ENCODE measurements at regions not wholly inside any gene's neighbourhood (a gene's known extent, or its start where the extent isn't known, plus 50 kb on each side); places are given as distances from the start of the nearest gene placed in this dataset.
"Not testable (repeated sequence)": the region's sequence is repeated elsewhere in the genome, so short reads cannot be mapped to it uniquely, and the experiment has no call there.

DNA sequence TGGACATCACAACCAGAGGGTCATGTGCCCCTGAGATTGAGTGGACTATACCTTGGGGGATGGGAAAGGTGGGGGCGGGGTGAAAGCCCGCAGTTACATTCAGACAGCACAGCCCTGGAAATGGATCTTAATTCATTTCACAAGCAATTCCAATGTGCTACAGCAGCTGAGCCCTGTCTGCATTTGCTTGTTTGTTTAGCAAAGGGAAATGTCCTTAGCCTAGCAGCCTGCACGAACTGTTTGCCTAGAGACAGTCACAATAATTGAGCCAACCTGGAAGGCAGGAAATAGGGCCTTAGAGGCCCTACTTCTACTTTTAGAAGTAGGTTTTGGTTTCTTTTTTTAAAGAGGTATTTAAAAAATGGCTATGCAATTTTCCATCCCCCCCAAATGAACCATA, 177.3 kb upstream of the KL start:
- H3K4me3 ChIP-seq (ENCODE audit: control insufficient read depth, low read depth, low read length), result no peak overlapping the region
- TF ChIP-seq, protein P1, sequence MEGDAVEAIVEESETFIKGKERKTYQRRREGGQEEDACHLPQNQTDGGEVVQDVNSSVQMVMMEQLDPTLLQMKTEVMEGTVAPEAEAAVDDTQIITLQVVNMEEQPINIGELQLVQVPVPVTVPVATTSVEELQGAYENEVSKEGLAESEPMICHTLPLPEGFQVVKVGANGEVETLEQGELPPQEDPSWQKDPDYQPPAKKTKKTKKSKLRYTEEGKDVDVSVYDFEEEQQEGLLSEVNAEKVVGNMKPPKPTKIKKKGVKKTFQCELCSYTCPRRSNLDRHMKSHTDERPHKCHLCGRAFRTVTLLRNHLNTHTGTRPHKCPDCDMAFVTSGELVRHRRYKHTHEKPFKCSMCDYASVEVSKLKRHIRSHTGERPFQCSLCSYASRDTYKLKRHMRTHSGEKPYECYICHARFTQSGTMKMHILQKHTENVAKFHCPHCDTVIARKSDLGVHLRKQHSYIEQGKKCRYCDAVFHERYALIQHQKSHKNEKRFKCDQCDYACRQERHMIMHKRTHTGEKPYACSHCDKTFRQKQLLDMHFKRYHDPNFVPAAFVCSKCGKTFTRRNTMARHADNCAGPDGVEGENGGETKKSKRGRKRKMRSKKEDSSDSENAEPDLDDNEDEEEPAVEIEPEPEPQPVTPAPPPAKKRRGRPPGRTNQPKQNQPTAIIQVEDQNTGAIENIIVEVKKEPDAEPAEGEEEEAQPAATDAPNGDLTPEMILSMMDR (conservative IDR thresholded peaks at IDR 0.05; ENCODE audit: control insufficient read depth, insufficient read depth, low read depth, low read length), result no peak
- DNase-seq (ENCODE audit: low read depth), result no peak

DNA sequence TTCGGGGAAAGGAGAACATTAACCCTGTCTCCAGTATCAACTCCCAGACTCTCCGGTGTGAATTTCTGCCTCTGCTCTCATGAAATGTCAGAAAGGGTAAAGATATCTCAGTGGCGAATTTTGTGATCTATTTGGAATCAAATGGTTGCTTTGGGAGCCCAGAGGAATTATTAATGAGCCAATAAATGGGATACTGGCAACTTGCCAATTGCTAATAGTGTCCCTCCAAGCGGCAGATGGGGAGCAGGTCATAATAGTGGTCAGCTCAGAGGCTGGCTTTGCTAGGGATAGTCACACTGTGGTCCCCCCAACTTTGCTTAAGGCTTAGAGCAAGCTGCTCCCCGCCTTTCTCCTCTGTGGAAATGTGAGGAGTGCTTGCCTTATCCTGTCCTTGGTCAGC, 176.1 kb upstream of the KL start:
- H3K4me3 ChIP-seq (ENCODE audit: control insufficient read depth, low read depth, low read length), result no peak overlapping the region
- TF ChIP-seq, protein P1 (conservative IDR thresholded peaks at IDR 0.05; ENCODE audit: control insufficient read depth, insufficient read depth, low read depth, low read length), result no peak
- DNase-seq (ENCODE audit: low read depth), result no peak

DNA sequence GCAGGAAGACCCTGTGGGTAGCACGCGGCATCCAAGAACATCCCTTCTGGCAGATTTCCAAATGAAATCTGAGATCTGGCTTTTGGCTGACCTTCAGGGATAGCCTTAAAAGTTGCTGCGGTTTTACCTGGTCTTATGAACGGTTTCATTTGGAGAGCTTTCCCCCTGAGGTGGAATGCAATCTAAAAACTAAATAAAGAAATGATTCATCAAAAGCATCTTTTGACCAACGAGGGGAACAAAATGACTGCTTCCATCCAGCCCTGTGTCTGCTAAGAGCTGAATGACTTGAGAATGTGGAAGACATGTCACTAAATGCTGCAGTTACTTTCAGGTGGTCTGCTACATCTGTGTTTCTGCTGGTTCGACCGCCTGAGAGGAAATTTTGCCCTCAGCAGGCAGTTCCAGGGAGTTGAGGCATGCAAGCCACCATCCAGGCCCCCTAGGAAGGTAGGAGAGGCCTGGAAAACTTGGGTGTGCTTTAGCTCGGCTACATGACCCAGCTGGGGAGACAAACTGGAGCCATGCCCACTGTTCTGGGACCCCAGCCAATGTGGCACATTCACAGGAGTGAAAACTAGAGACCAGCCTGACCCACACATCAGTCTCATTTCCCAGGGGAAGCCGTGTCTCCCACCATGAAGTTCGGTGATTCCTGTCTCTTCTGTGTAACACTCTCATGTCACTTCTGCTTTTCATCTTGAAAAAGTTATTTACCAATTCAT, 175.1 kb upstream of the KL start:
- no peak for DNase-seq (ENCODE audit: low read depth)
- H3K4me3 ChIP-seq (ENCODE audit: control insufficient read depth, low read depth, low read length), result no peak overlapping the region
- TF ChIP-seq, protein P1 (conservative IDR thresholded peaks at IDR 0.05; ENCODE audit: control insufficient read depth, insufficient read depth, low read depth, low read length), result no peak

DNA sequence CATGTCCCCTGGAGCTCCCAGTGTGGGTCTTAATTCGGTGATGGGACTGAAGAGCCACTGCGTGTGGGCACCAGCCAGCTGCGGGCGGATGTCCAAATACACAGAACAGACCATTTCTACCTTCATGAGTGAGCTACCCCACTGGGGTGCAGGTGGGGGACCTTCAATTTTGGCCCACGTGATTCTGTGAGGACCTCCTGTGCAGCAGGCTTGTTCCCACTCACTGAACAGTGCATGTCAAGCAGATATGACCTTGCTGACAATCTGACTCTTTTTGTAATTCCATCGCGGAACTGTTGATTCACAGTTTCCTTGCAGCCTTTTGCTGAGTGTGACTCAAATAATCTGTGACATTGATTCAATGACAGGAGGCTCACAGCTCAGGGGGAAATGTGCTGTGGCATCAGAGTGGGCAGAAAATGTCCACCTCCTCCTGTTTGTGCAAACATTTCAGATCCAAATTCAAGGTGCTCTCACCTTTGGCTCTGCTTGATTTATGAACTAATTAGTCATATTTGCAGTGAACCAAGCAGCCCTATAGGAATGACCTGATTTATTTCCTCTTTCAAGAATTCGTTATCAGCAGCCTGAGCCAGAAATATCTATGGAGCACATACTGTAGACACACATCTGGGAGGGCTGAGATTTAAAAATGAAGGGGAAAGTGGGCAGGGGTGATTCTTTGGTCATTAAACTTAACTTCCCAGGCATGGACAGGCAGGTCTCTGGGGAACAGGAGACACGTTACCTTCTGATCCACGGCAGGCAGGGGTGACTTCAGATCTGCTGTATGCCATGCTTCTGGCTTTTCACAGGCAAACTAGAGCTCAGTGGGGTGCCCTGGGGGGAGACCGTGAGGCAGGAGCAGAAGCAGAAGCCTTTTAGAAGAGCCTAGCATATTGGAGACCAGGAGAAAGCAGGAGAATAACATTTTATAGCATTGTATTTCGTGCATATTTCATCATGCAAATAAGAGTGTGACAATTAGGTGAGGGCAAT, 170.0 kb upstream of the KL start:
- DNase-seq (ENCODE audit: low read depth), result no peak
- H3K4me3 ChIP-seq (ENCODE audit: control insufficient read depth, low read depth, low read length), result no peak overlapping the region
- TF ChIP-seq, protein P1 (conservative IDR thresholded peaks at IDR 0.05; ENCODE audit: control insufficient read depth, insufficient read depth, low read depth, low read length), result no peak

DNA sequence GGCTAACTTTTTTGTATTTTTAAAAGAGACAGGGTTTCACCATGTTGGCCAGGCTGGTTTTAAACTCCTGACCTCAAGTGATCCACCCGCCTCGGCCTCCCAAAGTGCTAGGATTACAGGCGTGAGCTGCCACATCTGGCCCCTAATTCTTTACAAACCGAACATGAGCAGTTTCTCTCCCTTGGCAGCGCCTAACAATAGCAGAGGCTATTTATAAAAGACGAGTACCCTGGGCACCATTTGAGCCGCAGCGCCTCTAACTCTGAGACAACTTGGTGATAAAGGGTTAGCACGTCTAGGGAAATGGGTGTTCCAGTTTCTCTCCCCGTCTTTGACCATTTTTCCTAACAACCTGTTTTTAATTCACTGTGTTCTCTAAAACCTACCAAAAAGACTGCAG, 168.2 kb upstream of the KL start:
- H3K4me3 ChIP-seq (ENCODE audit: control insufficient read depth, low read depth, low read length); DNase-seq (ENCODE audit: low read depth): not testable (repeated sequence)

DNA sequence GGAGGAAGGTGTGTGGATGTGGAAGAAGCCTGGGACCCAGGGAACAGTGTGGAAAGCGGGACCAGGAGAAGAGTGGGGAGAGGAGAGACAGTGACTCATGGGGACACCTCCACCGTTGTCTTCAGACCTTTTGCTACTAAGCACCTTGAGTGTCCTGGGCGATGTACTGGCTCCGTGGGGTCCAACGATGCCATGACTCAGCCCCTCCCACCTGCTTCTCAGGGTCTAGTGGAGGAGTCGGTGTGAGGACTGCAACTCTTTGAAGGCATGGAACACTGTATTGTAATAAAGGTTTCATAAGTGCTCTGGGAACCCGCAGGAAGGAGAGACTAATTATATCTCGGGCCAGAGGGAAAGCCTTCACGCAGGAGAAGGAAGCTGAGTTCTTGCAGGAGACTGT, 166.9 kb upstream of the KL start:
- no peak overlapping the region for H3K4me3 ChIP-seq (ENCODE audit: control insufficient read depth, low read depth, low read length)
- TF ChIP-seq, protein P1 (conservative IDR thresholded peaks at IDR 0.05; ENCODE audit: control insufficient read depth, insufficient read depth, low read depth, low read length), result no peak
- no peak for DNase-seq (ENCODE audit: low read depth)
